ENCODE measurements at regions not wholly inside any gene's neighbourhood (a gene's known extent, or its start where the extent isn't known, plus 50 kb on each side); places are given as distances from the start of the nearest gene placed in this dataset.
"Not testable (repeated sequence)": the region's sequence is repeated elsewhere in the genome, so short reads cannot be mapped to it uniquely, and the experiment has no call there.

GRCh38 chr14:21791749-21792148 lies 118.1 kb upstream of the OR4E1 start:
- ATAC-seq = no peak
- TF ChIP-seq ZNF8 (CRISPR knock-in tag; IDR thresholded peaks at IDR 0.05) (no peak), ISL1 (CRISPR knock-in tag; IDR thresholded peaks at IDR 0.05) (no peak), POU6F1 (CRISPR knock-in tag; IDR thresholded peaks at IDR 0.05; ENCODE audit: borderline replicate concordance, low read depth) (no peak), RARB (CRISPR knock-in tag; IDR thresholded peaks at IDR 0.05) (no peak), PATZ1 (CRISPR knock-in tag; IDR thresholded peaks at IDR 0.05; ENCODE audit: borderline replicate concordance) (no peak), ZNF565 (CRISPR knock-in tag; conservative IDR thresholded peaks at IDR 0.05; ENCODE audit: low read depth) (no peak), SNAI2 (CRISPR knock-in tag; IDR thresholded peaks at IDR 0.05) (no peak), TCF4 (CRISPR knock-in tag; IDR thresholded peaks at IDR 0.05; ENCODE audit: borderline replicate concordance) (no peak), CSRNP3 (CRISPR knock-in tag; IDR thresholded peaks at IDR 0.05) (no peak), ZNF70 (CRISPR knock-in tag; IDR thresholded peaks at IDR 0.05) (no peak), OSR1 (CRISPR knock-in tag; IDR thresholded peaks at IDR 0.05) (no peak), BACH2 (CRISPR knock-in tag; IDR thresholded peaks at IDR 0.05; ENCODE audit: borderline replicate concordance) (no peak), TOX (CRISPR knock-in tag; IDR thresholded peaks at IDR 0.05; ENCODE audit: borderline replicate concordance) (no peak), GLIS3 (CRISPR knock-in tag; IDR thresholded peaks at IDR 0.05) (no peak)

GRCh38 chr14:21788687-21789086 lies 115.1 kb upstream of the OR4E1 start:
- not testable (repeated sequence) for ATAC-seq

GRCh38 chr14:21787242-21787641 lies 113.6 kb upstream of the OR4E1 start:
- not testable (repeated sequence) for ATAC-seq

GRCh38 chr14:21781543-21781942 lies 107.9 kb upstream of the OR4E1 start:
- TF ChIP-seq ZNF8 (CRISPR knock-in tag; IDR thresholded peaks at IDR 0.05) (no peak), ARNTL (CRISPR knock-in tag; IDR thresholded peaks at IDR 0.05; ENCODE audit: borderline replicate concordance, low read depth) (no peak), ESRRG (CRISPR knock-in tag; IDR thresholded peaks at IDR 0.05) (no peak), POU6F1 (CRISPR knock-in tag; IDR thresholded peaks at IDR 0.05; ENCODE audit: borderline replicate concordance, low read depth) (no peak), TCF4 (CRISPR knock-in tag; IDR thresholded peaks at IDR 0.05; ENCODE audit: borderline replicate concordance) (no peak)
- no peak for ATAC-seq

GRCh38 chr14:21780429-21781084 lies 106.9 kb upstream of the OR4E1 start:
- no peak for TF ChIP-seq CREB5 (CRISPR knock-in tag; IDR thresholded peaks at IDR 0.05; ENCODE audit: low read depth)
- TF ChIP-seq ZNF8 (CRISPR knock-in tag; IDR thresholded peaks at IDR 0.05) = no peak
- TF ChIP-seq ZC3H10 (CRISPR knock-in tag; IDR thresholded peaks at IDR 0.05) = no peak
- no peak for TF ChIP-seq TOX (CRISPR knock-in tag; IDR thresholded peaks at IDR 0.05; ENCODE audit: borderline replicate concordance)
- no peak for TF ChIP-seq SNAI2 (CRISPR knock-in tag; IDR thresholded peaks at IDR 0.05)
- TF ChIP-seq ZNF565 (CRISPR knock-in tag; conservative IDR thresholded peaks at IDR 0.05; ENCODE audit: low read depth) = no peak
- TF ChIP-seq CSDC2 (CRISPR knock-in tag; IDR thresholded peaks at IDR 0.05) = no peak
- TF ChIP-seq GLIS3 (CRISPR knock-in tag; IDR thresholded peaks at IDR 0.05) = no peak
- no peak for TF ChIP-seq ZFP30 (CRISPR knock-in tag; IDR thresholded peaks at IDR 0.05)
- TF ChIP-seq ARNTL (CRISPR knock-in tag; IDR thresholded peaks at IDR 0.05; ENCODE audit: borderline replicate concordance, low read depth) = no peak
- TF ChIP-seq RARB (CRISPR knock-in tag; IDR thresholded peaks at IDR 0.05) = no peak
- no peak for TF ChIP-seq ZFP3 (CRISPR knock-in tag; IDR thresholded peaks at IDR 0.05)
- no peak for TF ChIP-seq ZNF70 (CRISPR knock-in tag; IDR thresholded peaks at IDR 0.05)
- TF ChIP-seq BACH2 (CRISPR knock-in tag; IDR thresholded peaks at IDR 0.05; ENCODE audit: borderline replicate concordance) = no peak
- no peak for TF ChIP-seq CSRNP3 (CRISPR knock-in tag; IDR thresholded peaks at IDR 0.05)
- no peak for TF ChIP-seq OSR1 (CRISPR knock-in tag; IDR thresholded peaks at IDR 0.05)
- ATAC-seq = no peak
